CD4-positive, alpha-beta T cell (primary cell): ENCODE measurements at regions not wholly inside any gene's neighbourhood (a gene's known extent, or its start where the extent isn't known, plus 50 kb on each side); places are given as distances from the start of the nearest gene placed in this dataset.

Experiments
- ATAC-seq: fragments of 200-7000 bp; cut with Tn5 transposase; one replicate; pipeline ENCODE4 v1.10.0; 2022; ENCODE audit warnings: mild to moderate bottlenecking; ENCODE audit not compliant: poor library complexity
- CTCF ChIA-PET: fragments of 350-600 bp; sonication (Branson Sonifier 250); formaldehyde crosslinking; loops from one replicate; lab custom pipeline; 2021; ENCODE audit warnings: antibody characterized with exemption, inconsistent platforms; lab: Charles Lee
- POLR2A ChIA-PET: fragments of 350-600 bp; sonication (Branson Sonifier 250); formaldehyde crosslinking; loops from one replicate; lab custom pipeline; 2021; ENCODE audit warnings: antibody characterized with exemption, inconsistent platforms; lab: Charles Lee
- DNase-seq, 14 experiments: peaks; one replicate each; pipeline ENCODE4 v3.0.0-alpha.2; 2013 to 2020; ENCODE audit warnings: mixed read lengths in 2 of 14
- H3K27ac ChIP-seq, 2 donors: one replicate each; pipeline versions ENCODE4 v1.5.1 to v1.7.0; 2013; ENCODE audit warnings: low read length in 2 of 2, low read depth in 1 of 2, mild to moderate bottlenecking in 1 of 2
- H3K27me3 ChIP-seq, 2 experiments: 1 replicate in 1 of 2; 2 replicates in 1 of 2; pipeline versions ENCODE4 v1.6.1 to v1.7.0; 2013; ENCODE audit warnings: low read length in 2 of 2, control low read depth in 1 of 2, mild to moderate bottlenecking in 1 of 2, moderate library complexity in 1 of 2; ENCODE audit not compliant: insufficient read depth in 2 of 2, control insufficient read depth in 1 of 2
- H3K36me3 ChIP-seq: one replicate; pipeline ENCODE4 v1.6.1; 2013; ENCODE audit warnings: low read length, control low read depth; ENCODE audit not compliant: insufficient read depth
- H3K4me1 ChIP-seq: one replicate; pipeline ENCODE4 v1.6.1; 2013; ENCODE audit warnings: low read length, control low read depth; ENCODE audit not compliant: insufficient read depth
- H3K4me3 ChIP-seq: one replicate; pipeline ENCODE4 v1.5.1; 2013; ENCODE audit warnings: mild to moderate bottlenecking, low read length, moderate library complexity
- H3K9me3 ChIP-seq, 2 experiments: 1 replicate in 1 of 2; 2 replicates in 1 of 2; pipeline versions ENCODE4 v1.6.1 to v1.7.0; 2013; ENCODE audit warnings: low read length in 2 of 2, mild to moderate bottlenecking in 2 of 2, control low read depth in 1 of 2, moderate library complexity in 1 of 2; ENCODE audit not compliant: control insufficient read depth in 1 of 2, insufficient read depth in 1 of 2
- H3K27ac Mint-ChIP-seq: one replicate; pipeline ENCODE4 v1.8.0; 2020; ENCODE audit warnings: mixed read lengths
- H3K27me3 Mint-ChIP-seq: one replicate; pipeline ENCODE4 v1.8.0; 2021; ENCODE audit warnings: mixed read lengths
- H3K36me3 Mint-ChIP-seq: one replicate; pipeline ENCODE4 v1.8.0; 2021; ENCODE audit warnings: low read depth, mixed read lengths
- H3K4me1 Mint-ChIP-seq: one replicate; pipeline ENCODE4 v1.8.0; 2021; ENCODE audit warnings: low read depth, mixed read lengths
- H3K4me3 Mint-ChIP-seq: one replicate; pipeline ENCODE4 v1.8.0; 2020; ENCODE audit warnings: mild to moderate bottlenecking, mixed read lengths
- H3K9me3 Mint-ChIP-seq: one replicate; pipeline ENCODE4 v1.8.0; 2020; ENCODE audit warnings: mixed read lengths
- intact Hi-C, 2 experiments: fragments of 100-400 bp; cut with DNase I in 1 of 2; cut with micrococcal nuclease in 1 of 2; formaldehyde crosslinking; loops; one replicate each; pipeline versions ENCODE4 v1.15.1 to v1.9.0; 2023 to 2025; cut with DNase I, micrococcal nuclease
- TF ChIP-seq, protein P1 (sequence below): fragments of 200-600 bp; IDR thresholded peaks from one replicate; pipeline ENCODE4 v1.8.0; 2022; ENCODE audit warnings: antibody characterized with exemption, mild to moderate bottlenecking

DNA sequence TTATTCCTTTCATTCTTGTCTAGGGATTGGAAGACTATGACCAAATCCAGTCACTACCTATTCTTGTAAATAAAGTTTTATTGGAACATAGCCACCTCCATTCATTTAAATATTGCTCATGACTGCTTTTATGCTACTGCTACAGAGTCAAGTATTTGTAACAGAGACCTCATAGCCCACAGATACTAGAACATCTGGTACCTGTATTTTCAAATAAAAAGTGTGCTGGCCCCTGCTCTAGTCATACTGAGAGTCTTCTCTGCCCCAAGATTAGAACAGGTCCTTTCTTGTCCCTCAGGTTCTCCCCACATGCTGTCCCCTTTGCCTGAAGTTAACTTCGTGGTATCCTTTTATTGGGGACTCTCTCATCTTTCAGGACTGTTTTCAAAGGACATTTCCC lies 422.3 kb downstream of the CBLN4 start:
- TF ChIP-seq, protein P1, sequence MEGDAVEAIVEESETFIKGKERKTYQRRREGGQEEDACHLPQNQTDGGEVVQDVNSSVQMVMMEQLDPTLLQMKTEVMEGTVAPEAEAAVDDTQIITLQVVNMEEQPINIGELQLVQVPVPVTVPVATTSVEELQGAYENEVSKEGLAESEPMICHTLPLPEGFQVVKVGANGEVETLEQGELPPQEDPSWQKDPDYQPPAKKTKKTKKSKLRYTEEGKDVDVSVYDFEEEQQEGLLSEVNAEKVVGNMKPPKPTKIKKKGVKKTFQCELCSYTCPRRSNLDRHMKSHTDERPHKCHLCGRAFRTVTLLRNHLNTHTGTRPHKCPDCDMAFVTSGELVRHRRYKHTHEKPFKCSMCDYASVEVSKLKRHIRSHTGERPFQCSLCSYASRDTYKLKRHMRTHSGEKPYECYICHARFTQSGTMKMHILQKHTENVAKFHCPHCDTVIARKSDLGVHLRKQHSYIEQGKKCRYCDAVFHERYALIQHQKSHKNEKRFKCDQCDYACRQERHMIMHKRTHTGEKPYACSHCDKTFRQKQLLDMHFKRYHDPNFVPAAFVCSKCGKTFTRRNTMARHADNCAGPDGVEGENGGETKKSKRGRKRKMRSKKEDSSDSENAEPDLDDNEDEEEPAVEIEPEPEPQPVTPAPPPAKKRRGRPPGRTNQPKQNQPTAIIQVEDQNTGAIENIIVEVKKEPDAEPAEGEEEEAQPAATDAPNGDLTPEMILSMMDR = no peak
- POLR2A ChIA-PET = no interaction called here
- ATAC-seq = no peak

DNA sequence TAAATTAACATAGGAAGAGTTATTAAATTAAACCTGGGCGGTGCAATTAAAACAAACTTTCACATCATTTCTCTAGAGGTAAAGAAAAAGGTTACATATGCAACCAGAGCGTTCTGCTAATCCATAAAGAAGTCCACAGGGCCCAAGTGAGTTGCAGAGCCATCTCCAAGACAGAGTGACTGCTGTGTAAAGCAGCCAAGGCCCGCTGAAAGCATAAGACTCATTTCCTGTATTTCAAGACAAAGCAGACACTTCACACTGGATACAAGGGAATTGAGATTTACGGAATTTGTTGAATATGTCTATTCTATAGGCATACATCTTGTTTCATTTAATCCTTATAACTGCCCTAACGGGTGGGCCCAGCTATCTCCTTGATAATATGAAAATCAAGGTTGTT lies 422.8 kb downstream of the CBLN4 start:
- H3K36me3 Mint-ChIP-seq = no peaks in the 10 kb centered on the region

More for the DNA sequence above, 422.3 kb downstream of the CBLN4 start:
- DNase-seq = no peak
- H3K4me1 ChIP-seq = no peaks in the 10 kb centered on the region
- H3K27me3 ChIP-seq = no peaks in the 10 kb centered on the region
- no peak overlapping the region for H3K4me3 ChIP-seq
- H3K4me1 Mint-ChIP-seq = no peaks in the 10 kb centered on the region
- no peaks in the 10 kb centered on the region for H3K36me3 Mint-ChIP-seq
- H3K27me3 Mint-ChIP-seq = no peaks in the 10 kb centered on the region
- H3K27ac Mint-ChIP-seq = no peak overlapping the region
- intact Hi-C loops = no loop called here
- H3K9me3 ChIP-seq = no peaks in the 10 kb centered on the region
- no peak overlapping the region for H3K4me3 Mint-ChIP-seq
- no peaks in the 10 kb centered on the region for H3K9me3 Mint-ChIP-seq
- CTCF ChIA-PET = no interaction called here
- no peaks in the 10 kb centered on the region for H3K36me3 ChIP-seq
- no peak overlapping the region for H3K27ac ChIP-seq

DNA sequence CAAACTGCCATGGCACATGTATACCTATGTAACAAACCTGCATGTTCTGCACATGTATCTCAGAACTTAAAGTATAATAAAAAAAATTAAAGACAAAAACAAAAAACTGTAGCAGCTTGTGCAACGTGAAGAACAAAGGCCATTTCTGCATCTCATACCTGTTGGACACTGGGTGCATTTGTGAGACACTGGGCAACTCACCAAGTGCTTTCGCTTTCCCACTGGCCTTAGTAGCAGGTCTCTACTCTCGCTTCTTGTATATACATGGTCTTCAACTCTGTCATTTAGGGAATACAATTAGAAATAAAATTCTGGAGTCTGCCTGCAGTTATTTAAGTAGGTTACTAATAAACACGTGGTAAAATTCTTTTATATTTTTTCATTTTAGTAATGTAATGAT lies 423.8 kb downstream of the CBLN4 start:
- TF ChIP-seq, protein P1 = no peak
- Histone ChIP-seq H3K36me3 (no peaks in the 10 kb centered on the region), H3K9me3 (no peaks in the 10 kb centered on the region), H3K4me1 (no peaks in the 10 kb centered on the region), H3K27ac (no peak overlapping the region), H3K4me3 (no peak overlapping the region), H3K27me3 (no peaks in the 10 kb centered on the region)
- no peaks in the 10 kb centered on the region for H3K36me3 Mint-ChIP-seq
- ChIA-PET POLR2A (no interaction called here), CTCF (no interaction called here)
- no peak overlapping the region for H3K27ac Mint-ChIP-seq
- ATAC-seq (no peak), DNase-seq (no peak)
- intact Hi-C loops = no loop called here
- no peaks in the 10 kb centered on the region for H3K9me3 Mint-ChIP-seq
- H3K4me3 Mint-ChIP-seq = no peak overlapping the region
- H3K27me3 Mint-ChIP-seq = no peaks in the 10 kb centered on the region
- H3K4me1 Mint-ChIP-seq = no peaks in the 10 kb centered on the region

More for the DNA sequence above, 422.8 kb downstream of the CBLN4 start:
- H3K27me3 Mint-ChIP-seq = no peaks in the 10 kb centered on the region
- TF ChIP-seq, protein P1 = no peak
- H3K9me3 ChIP-seq = no peaks in the 10 kb centered on the region
- DNase-seq (no peak), ATAC-seq (no peak)
- POLR2A ChIA-PET = no interaction called here
- H3K4me3 Mint-ChIP-seq = no peak overlapping the region
- H3K9me3 Mint-ChIP-seq = no peaks in the 10 kb centered on the region
- no peak overlapping the region for H3K4me3 ChIP-seq
- no peak overlapping the region for H3K27ac ChIP-seq
- H3K27me3 ChIP-seq = no peaks in the 10 kb centered on the region
- no peaks in the 10 kb centered on the region for H3K4me1 ChIP-seq
- H3K4me1 Mint-ChIP-seq = no peaks in the 10 kb centered on the region
- no peak overlapping the region for H3K27ac Mint-ChIP-seq
- intact Hi-C loops = no loop called here
- CTCF ChIA-PET = no interaction called here
- no peaks in the 10 kb centered on the region for H3K36me3 ChIP-seq
